Natural killer cell (primary cell): ENCODE measurements at regions not wholly inside any gene's neighbourhood (a gene's known extent, or its start where the extent isn't known, plus 50 kb on each side); places are given as distances from the start of the nearest gene placed in this dataset.

Experiments used
- ATAC-seq, 3 donors: fragments of 150-1000 bp in 2 of 3; fragments of 200-7000 bp in 1 of 3; cut with Tn5 transposase; 1 replicate in 1 of 3; 2 replicates in 2 of 3; pipeline ENCODE4 v1.10.0; 2021; ENCODE audit warnings: mild to moderate bottlenecking in 2 of 3, moderate library complexity in 2 of 3
- DNase-seq, 2 donors: peaks; one replicate each; pipeline versions ENCODE4 v3.0.0 to v3.0.0-alpha.2; 2013 to 2021; ENCODE audit warnings: mixed read lengths in 1 of 2
- H3K27ac ChIP-seq: one replicate; pipeline ENCODE4 v1.5.1; 2013; ENCODE audit warnings: mild to moderate bottlenecking, low read length
- H3K27me3 ChIP-seq: one replicate; pipeline ENCODE4 v1.6.1; 2013; ENCODE audit warnings: low read length; ENCODE audit not compliant: control insufficient read depth, insufficient read depth
- H3K36me3 ChIP-seq: one replicate; pipeline ENCODE4 v1.6.1; 2013; ENCODE audit warnings: low read length; ENCODE audit not compliant: control insufficient read depth, insufficient read depth
- H3K4me1 ChIP-seq: one replicate; pipeline ENCODE4 v1.6.1; 2013; ENCODE audit warnings: low read length; ENCODE audit not compliant: control insufficient read depth, insufficient read depth
- H3K4me3 ChIP-seq: one replicate; pipeline ENCODE4 v1.5.1; 2013; ENCODE audit warnings: low read length
- H3K9me3 ChIP-seq: one replicate; pipeline ENCODE4 v1.6.1; 2013; ENCODE audit warnings: low read length; ENCODE audit not compliant: control insufficient read depth, insufficient read depth
- H3K27ac Mint-ChIP-seq, 2 donors: one replicate each; pipeline ENCODE4 v1.8.0; 2022; ENCODE audit warnings: mild to moderate bottlenecking in 2 of 2, mixed read lengths in 2 of 2, moderate library complexity in 1 of 2
- H3K27me3 Mint-ChIP-seq, 2 donors: one replicate each; pipeline ENCODE4 v1.8.0; 2022; ENCODE audit warnings: low read depth in 2 of 2, mixed read lengths in 2 of 2
- H3K36me3 Mint-ChIP-seq: one replicate; pipeline ENCODE4 v1.8.0; 2022; ENCODE audit warnings: mixed read lengths
- H3K4me1 Mint-ChIP-seq, 2 donors: one replicate each; pipeline ENCODE4 v1.8.0; 2022; ENCODE audit warnings: mixed read lengths in 2 of 2
- H3K4me3 Mint-ChIP-seq: one replicate; pipeline ENCODE4 v1.8.0; 2022; ENCODE audit warnings: mild to moderate bottlenecking, moderate library complexity, mixed read lengths
- H3K9me3 Mint-ChIP-seq, 2 donors: one replicate each; pipeline ENCODE4 v1.8.0; 2022; ENCODE audit warnings: mixed read lengths in 2 of 2
- whole genome bisulfite sequencing: methylation state at CpG from one replicate; pipeline ENCODE4 v1.1.7; 2013; ENCODE audit warnings: missing lambda C conversion rate; ENCODE audit not compliant: insufficient coverage; 5-methylcytosine and 5-hydroxymethylcytosine counted together
- intact Hi-C: fragments of 100-400 bp; cut with micrococcal nuclease; formaldehyde crosslinking; loops from one replicate; pipeline ENCODE4 v1.14.2; 2022
- TF ChIP-seq, protein P1 (sequence below): fragments of 200-600 bp; IDR thresholded peaks from one replicate; pipeline ENCODE4 v1.8.0; 2022; ENCODE audit warnings: antibody characterized with exemption

DNA sequence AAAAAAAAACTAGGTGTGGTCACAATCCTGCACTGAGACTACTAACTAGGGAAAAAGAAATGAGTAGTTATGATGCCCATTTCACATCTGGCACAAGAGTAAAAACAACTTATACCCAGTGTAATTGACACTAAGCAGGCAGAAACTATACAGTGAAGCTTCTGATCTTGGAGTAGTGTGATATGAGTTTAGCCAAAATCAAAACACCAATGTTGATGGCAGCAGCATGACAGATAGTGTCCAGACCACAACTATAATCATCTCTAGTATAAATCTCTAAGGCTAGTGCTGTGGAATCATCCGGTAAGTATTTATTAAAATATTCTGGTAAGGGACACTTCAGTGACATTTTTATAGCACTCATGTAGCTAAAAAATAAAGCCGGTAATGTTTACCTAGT is 108.5 kb upstream of the EPHA6 start:
- no peaks in the 10 kb centered on the region for H3K27me3 Mint-ChIP-seq
- no CpG with 5 or more reads among the region's 2 CpGs for WGBS
- intact Hi-C loops = no loop called here

DNA sequence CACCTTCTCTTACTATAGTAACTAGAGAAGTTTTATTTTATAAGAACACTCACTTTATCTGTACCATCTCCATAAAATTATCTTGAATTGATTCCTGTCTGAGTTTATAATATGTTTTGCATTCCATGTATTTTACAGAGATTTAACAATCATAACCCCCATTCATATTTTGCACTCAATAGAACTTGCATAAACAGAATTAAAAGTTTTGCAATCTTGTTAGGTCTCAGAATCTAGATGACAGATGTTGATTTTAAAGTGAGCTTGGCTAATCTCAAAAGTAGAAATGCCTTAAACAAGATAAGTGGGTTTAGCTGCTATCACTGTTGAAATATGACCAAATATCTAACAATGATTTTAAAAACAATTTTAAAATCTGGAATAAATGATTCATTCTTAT is 107.9 kb upstream of the EPHA6 start:
- DNase-seq (no peak), ATAC-seq (no peak)
- Mint-ChIP-seq H3K4me1 (no peaks in the 10 kb centered on the region), H3K27me3 (no peaks in the 10 kb centered on the region), H3K36me3 (peaks cover 5% of the 10 kb centered on the region), H3K4me3 (no peak overlapping the region), H3K9me3 (peaks cover 6 to 21% of the 10 kb centered on the region in 2 donors), H3K27ac (no peak overlapping the region)
- Histone ChIP-seq H3K9me3 (peaks cover 10% of the 10 kb centered on the region), H3K4me3 (no peak overlapping the region), H3K36me3 (no peaks in the 10 kb centered on the region), H3K4me1 (no peaks in the 10 kb centered on the region), H3K27ac (no peak overlapping the region), H3K27me3 (no peaks in the 10 kb centered on the region)
- intact Hi-C loops = no loop called here
- TF ChIP-seq, protein P1, sequence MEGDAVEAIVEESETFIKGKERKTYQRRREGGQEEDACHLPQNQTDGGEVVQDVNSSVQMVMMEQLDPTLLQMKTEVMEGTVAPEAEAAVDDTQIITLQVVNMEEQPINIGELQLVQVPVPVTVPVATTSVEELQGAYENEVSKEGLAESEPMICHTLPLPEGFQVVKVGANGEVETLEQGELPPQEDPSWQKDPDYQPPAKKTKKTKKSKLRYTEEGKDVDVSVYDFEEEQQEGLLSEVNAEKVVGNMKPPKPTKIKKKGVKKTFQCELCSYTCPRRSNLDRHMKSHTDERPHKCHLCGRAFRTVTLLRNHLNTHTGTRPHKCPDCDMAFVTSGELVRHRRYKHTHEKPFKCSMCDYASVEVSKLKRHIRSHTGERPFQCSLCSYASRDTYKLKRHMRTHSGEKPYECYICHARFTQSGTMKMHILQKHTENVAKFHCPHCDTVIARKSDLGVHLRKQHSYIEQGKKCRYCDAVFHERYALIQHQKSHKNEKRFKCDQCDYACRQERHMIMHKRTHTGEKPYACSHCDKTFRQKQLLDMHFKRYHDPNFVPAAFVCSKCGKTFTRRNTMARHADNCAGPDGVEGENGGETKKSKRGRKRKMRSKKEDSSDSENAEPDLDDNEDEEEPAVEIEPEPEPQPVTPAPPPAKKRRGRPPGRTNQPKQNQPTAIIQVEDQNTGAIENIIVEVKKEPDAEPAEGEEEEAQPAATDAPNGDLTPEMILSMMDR = no peak

More for the DNA sequence above, 108.5 kb upstream of the EPHA6 start:
- Histone ChIP-seq H3K27ac (no peak overlapping the region), H3K9me3 (peaks cover 13% of the 10 kb centered on the region), H3K4me3 (no peak overlapping the region), H3K4me1 (no peaks in the 10 kb centered on the region), H3K27me3 (no peaks in the 10 kb centered on the region), H3K36me3 (no peaks in the 10 kb centered on the region)
- no peak overlapping the region for H3K27ac Mint-ChIP-seq
- H3K4me3 Mint-ChIP-seq = no peak overlapping the region
- no peaks in the 10 kb centered on the region for H3K4me1 Mint-ChIP-seq
- TF ChIP-seq, protein P1 = no peak
- peaks cover 6 to 21% of the 10 kb centered on the region in 2 donors for H3K9me3 Mint-ChIP-seq
- H3K36me3 Mint-ChIP-seq = peaks cover 5% of the 10 kb centered on the region
- no peak for DNase-seq
- no peak for ATAC-seq

DNA sequence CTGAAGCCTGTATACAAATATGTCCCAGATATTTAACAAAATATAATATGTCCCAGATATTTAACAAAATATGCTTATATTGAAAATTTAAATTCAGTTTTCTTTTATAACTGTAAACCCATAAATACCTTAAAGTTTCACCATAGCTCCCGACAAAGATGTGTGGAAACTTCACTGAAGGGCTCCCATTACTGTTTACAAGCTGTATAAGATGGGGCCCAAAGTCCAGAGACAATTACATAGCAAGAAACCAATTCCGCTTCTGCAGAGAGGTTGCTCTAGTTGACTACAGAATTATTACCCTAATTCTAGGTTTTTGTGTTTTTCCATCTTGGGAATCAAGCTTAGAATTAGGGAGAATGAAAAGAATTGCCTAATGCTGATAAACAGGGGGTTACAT is 102.6 kb upstream of the EPHA6 start:
- H3K4me3 ChIP-seq = no peak overlapping the region
- H3K36me3 ChIP-seq = no peaks in the 10 kb centered on the region
- Mint-ChIP-seq H3K4me1 (no peaks in the 10 kb centered on the region), H3K36me3 (peaks cover 12% of the 10 kb centered on the region), H3K27me3 (no peaks in the 10 kb centered on the region), H3K9me3 (peaks cover 9 to 10% of the 10 kb centered on the region in 2 donors), H3K27ac (no peak overlapping the region), H3K4me3 (no peak overlapping the region)
- no peaks in the 10 kb centered on the region for H3K27me3 ChIP-seq
- intact Hi-C loops = no loop called here
- TF ChIP-seq, protein P1 = no peak
- WGBS = 78% methylated on average over 2 of the region's 2 CpGs
- H3K4me1 ChIP-seq = no peaks in the 10 kb centered on the region
- DNase-seq = no peak
- ATAC-seq = no peak
- no peaks in the 10 kb centered on the region for H3K9me3 ChIP-seq
- H3K27ac ChIP-seq = no peak overlapping the region

DNA sequence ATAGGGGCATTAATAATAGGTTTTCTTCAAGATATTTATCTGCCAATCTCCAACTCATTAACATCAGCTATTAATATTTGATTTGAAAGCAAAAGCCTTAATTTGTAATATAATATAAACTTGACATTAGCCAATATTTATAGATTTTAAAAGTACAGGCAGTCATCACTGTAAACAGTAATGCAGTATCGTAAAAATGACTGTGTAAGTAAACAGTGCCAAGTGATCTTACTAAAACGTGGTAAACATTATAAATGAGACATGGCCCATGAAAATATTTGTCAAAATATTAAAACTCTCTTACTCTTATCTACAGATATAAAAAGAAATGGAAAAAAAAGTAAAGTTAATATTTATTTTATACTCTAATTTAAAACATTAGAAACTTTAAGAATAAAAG is 101.6 kb upstream of the EPHA6 start:
- Mint-ChIP-seq H3K9me3 (peaks cover 9 to 14% of the 10 kb centered on the region in 2 donors), H3K36me3 (peaks cover 12% of the 10 kb centered on the region), H3K4me1 (no peaks in the 10 kb centered on the region), H3K27me3 (no peaks in the 10 kb centered on the region), H3K27ac (no peak overlapping the region), H3K4me3 (no peak overlapping the region)
- Histone ChIP-seq H3K9me3 (no peaks in the 10 kb centered on the region), H3K27me3 (no peaks in the 10 kb centered on the region), H3K27ac (no peak overlapping the region), H3K4me3 (no peak overlapping the region), H3K36me3 (no peaks in the 10 kb centered on the region), H3K4me1 (no peaks in the 10 kb centered on the region)
- no peak for DNase-seq
- no CpG with 5 or more reads among the region's 2 CpGs for WGBS
- intact Hi-C loops = no loop called here
- no peak for ATAC-seq
- TF ChIP-seq, protein P1 = no peak
